CD4-positive, CD25-positive, alpha-beta regulatory T cell (primary cell): ENCODE measurements at regions not wholly inside any gene's neighbourhood (a gene's known extent, or its start where the extent isn't known, plus 50 kb on each side); places are given as distances from the start of the nearest gene placed in this dataset.
"Not testable (repeated sequence)": the region's sequence is repeated elsewhere in the genome, so short reads cannot be mapped to it uniquely, and the experiment has no call there.

Experiments
- ATAC-seq, 2 donors: fragments of 150-1000 bp; cut with Tn5 transposase; one replicate each; pipeline ENCODE4 v1.10.0; 2021; ENCODE audit warnings: low read depth in 2 of 2, moderate number of reproducible peaks in 2 of 2, moderate library complexity in 1 of 2
- DNase-seq, 3 donors: peaks; one replicate each; pipeline versions ENCODE4 v3.0.0 to v3.0.0-alpha.2; 2012 to 2022; ENCODE audit warnings: mixed read lengths in 1 of 3
- H3K27ac ChIP-seq: one replicate; pipeline ENCODE4 v1.7.0; 2013; ENCODE audit warnings: mild to moderate bottlenecking, low read length; ENCODE audit not compliant: insufficient read depth, poor library complexity, severe bottlenecking
- H3K27me3 ChIP-seq: one replicate; pipeline ENCODE4 v1.7.0; 2013; ENCODE audit warnings: low read length; ENCODE audit not compliant: control insufficient read depth, insufficient read depth
- H3K36me3 ChIP-seq: one replicate; pipeline ENCODE4 v1.7.0; 2013; ENCODE audit warnings: mild to moderate bottlenecking, low read length, moderate library complexity; ENCODE audit not compliant: control insufficient read depth, insufficient read depth
- H3K4me1 ChIP-seq: 2 replicates; pipeline ENCODE4 v1.7.0; 2013; ENCODE audit warnings: mild to moderate bottlenecking, low read length; ENCODE audit not compliant: insufficient read depth, control insufficient read depth, poor library complexity, severe bottlenecking
- H3K4me3 ChIP-seq: one replicate; pipeline ENCODE4 v1.7.0; 2013; ENCODE audit warnings: low read depth, mild to moderate bottlenecking, low read length, moderate library complexity
- H3K9me3 ChIP-seq, 2 experiments: 1 replicate in 1 of 2; 2 replicates in 1 of 2; pipeline ENCODE4 v1.7.0; 2013; ENCODE audit warnings: low read length in 2 of 2, mild to moderate bottlenecking in 1 of 2, moderate library complexity in 1 of 2; ENCODE audit not compliant: control insufficient read depth in 2 of 2
- H3K27ac Mint-ChIP-seq, 3 donors: one replicate each; pipeline ENCODE4 v1.8.0; 2020 to 2022; ENCODE audit warnings: mild to moderate bottlenecking in 3 of 3, mixed read lengths in 3 of 3, moderate library complexity in 2 of 3
- H3K27me3 Mint-ChIP-seq: one replicate; pipeline ENCODE4 v1.8.0; 2022; ENCODE audit warnings: mild to moderate bottlenecking, mixed read lengths
- H3K36me3 Mint-ChIP-seq: one replicate; pipeline ENCODE4 v1.8.0; 2020; ENCODE audit warnings: mixed read lengths
- H3K4me1 Mint-ChIP-seq, 4 donors: one replicate each; pipeline ENCODE4 v1.8.0; 2020 to 2022; ENCODE audit warnings: mixed read lengths in 4 of 4, mild to moderate bottlenecking in 1 of 4
- H3K4me3 Mint-ChIP-seq, 4 donors: one replicate each; pipeline ENCODE4 v1.8.0; 2020 to 2022; ENCODE audit warnings: mild to moderate bottlenecking in 4 of 4, mixed read lengths in 4 of 4, moderate library complexity in 3 of 4
- H3K9me3 Mint-ChIP-seq, 7 donors: one replicate each; pipeline ENCODE4 v1.8.0; 2020 to 2022; ENCODE audit warnings: mixed read lengths in 7 of 7, mild to moderate bottlenecking in 3 of 7, moderate library complexity in 2 of 7

GRCh38 chr16:10262377-10263132 lies 80.3 kb upstream of the GRIN2A start:
- Mint-ChIP-seq H3K27ac (no peak overlapping the region), H3K4me3 (no peak overlapping the region), H3K27me3 (peaks cover 5% of the 10 kb centered on the region), H3K4me1 (peaks cover 0 to 7% (median 4%) of the 10 kb centered on the region in 4 donors), H3K9me3 (no peaks in the 10 kb centered on the region), H3K36me3 (no peaks in the 10 kb centered on the region)
- Histone ChIP-seq H3K9me3 (no peaks in the 10 kb centered on the region), H3K27me3 (no peaks in the 10 kb centered on the region), H3K36me3 (no peaks in the 10 kb centered on the region), H3K4me3 (no peak overlapping the region), H3K4me1 (no peaks in the 10 kb centered on the region), H3K27ac (no peak overlapping the region)
- no peak for ATAC-seq
- no peak for DNase-seq

DNA sequence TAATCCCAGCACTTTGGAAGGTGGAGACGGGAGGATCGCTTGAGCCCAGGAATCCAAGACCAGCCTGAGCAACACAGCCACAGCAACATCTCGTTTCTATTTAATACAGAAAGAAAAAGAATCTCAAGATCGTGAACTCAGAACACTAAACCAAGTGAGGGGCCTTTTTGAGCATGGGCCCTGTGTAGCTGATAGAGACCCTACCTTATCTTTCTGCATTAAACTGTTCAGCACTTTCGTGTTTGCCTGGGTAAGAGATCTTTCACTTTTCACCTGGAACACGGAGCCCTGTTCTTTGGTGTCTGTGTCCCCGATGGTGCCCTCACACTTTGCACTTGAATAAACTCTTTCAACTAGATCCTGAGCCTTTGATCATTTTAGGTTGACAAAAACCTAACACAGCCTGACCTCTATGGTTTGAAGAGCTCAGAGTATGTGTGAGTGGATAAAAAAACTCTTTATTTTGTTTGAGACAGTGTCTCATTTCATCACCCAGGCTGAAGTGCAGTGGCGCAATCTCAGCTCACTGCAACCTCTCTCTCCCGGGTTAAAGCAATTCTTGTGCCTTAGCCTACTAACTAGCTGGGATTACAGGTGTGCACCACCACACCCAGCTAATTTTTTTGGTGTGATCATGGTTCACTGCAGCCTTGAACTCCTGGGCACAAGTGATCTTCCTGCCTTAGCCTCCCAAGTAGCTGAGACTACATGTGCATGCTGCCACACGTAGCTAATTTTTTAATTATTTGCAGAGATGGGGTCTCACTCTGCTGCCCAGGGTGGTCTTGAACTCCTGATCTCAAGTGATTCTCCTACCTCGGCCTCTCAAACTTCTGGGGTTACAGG lies 83.8 kb upstream of the GRIN2A start:
- H3K27ac ChIP-seq: no peak overlapping the region
- no peak overlapping the region for H3K4me3 ChIP-seq
- H3K27ac Mint-ChIP-seq: no peak overlapping the region
- peaks cover 0 to 4% (median 0%) of the 10 kb centered on the region in 7 donors for H3K9me3 Mint-ChIP-seq
- H3K4me1 ChIP-seq: no peaks in the 10 kb centered on the region
- no peaks in the 10 kb centered on the region for H3K36me3 Mint-ChIP-seq
- DNase-seq: peak in 1 of 3 donors; percentile 10
- H3K4me3 Mint-ChIP-seq: no peak overlapping the region
- peaks cover 0 to 7% (median 4%) of the 10 kb centered on the region in 4 donors for H3K4me1 Mint-ChIP-seq
- no peaks in the 10 kb centered on the region for H3K9me3 ChIP-seq
- no peak for ATAC-seq
- no peaks in the 10 kb centered on the region for H3K27me3 ChIP-seq
- peaks cover 1% of the 10 kb centered on the region for H3K27me3 Mint-ChIP-seq
- no peaks in the 10 kb centered on the region for H3K36me3 ChIP-seq

DNA sequence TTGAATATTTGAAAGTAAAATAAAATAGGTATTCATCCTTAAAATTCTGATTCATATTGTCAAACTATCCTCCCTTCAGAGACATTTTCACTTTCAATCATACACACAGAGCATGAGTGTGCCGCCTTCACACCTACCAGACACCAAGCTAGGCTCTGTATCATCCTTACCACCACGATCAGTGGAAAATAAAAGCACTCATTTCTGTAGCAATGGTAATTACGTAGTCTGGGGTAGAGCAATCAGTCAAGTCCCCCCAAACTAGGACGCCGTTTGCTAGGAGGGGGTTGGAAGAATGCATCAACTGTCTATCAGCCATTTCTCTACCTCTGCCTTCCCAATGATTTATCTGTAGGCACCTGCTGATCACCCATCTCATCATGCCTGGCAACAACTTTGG lies 84.6 kb upstream of the GRIN2A start:
- ATAC-seq (no peak), DNase-seq (peak in 1 of 3 donors; percentile 44)
- no peaks in the 10 kb centered on the region for H3K4me1 ChIP-seq
- no peaks in the 10 kb centered on the region for H3K36me3 ChIP-seq
- Mint-ChIP-seq H3K27ac (no peak overlapping the region), H3K4me1 (peaks cover 0 to 7% (median 4%) of the 10 kb centered on the region in 4 donors), H3K27me3 (no peaks in the 10 kb centered on the region), H3K36me3 (no peaks in the 10 kb centered on the region), H3K9me3 (peaks cover 0 to 4% (median 0%) of the 10 kb centered on the region in 7 donors), H3K4me3 (peak overlapping the region in 1 of 4 donors; percentile 10)
- H3K4me3 ChIP-seq: no peak overlapping the region
- H3K27ac ChIP-seq: no peak overlapping the region
- H3K9me3 ChIP-seq: no peaks in the 10 kb centered on the region
- no peaks in the 10 kb centered on the region for H3K27me3 ChIP-seq

- no peaks in the 10 kb centered on the region for H3K36me3 Mint-ChIP-seq
- DNase-seq: no peak
- peaks cover 0 to 8% (median 5%) of the 10 kb centered on the region in 4 donors for H3K4me1 Mint-ChIP-seq
- peaks cover 0 to 8% (median 0%) of the 10 kb centered on the region in 7 donors for H3K9me3 Mint-ChIP-seq
- no peaks in the 10 kb centered on the region for H3K27me3 Mint-ChIP-seq
- no peak overlapping the region for H3K27ac Mint-ChIP-seq
- no peak overlapping the region for H3K4me3 Mint-ChIP-seq
- H3K36me3 ChIP-seq: no peaks in the 10 kb centered on the region
- no peak overlapping the region for H3K4me3 ChIP-seq
- no peak overlapping the region for H3K27ac ChIP-seq
- H3K27me3 ChIP-seq: no peaks in the 10 kb centered on the region
- no peaks in the 10 kb centered on the region for H3K9me3 ChIP-seq
- no peak for ATAC-seq
- H3K4me1 ChIP-seq: no peaks in the 10 kb centered on the region
Observed at GRCh38 chr16:10269632-10270031, 87.4 kb upstream of the GRIN2A start.

GRCh38 chr16:10272250-10272854 lies 90.1 kb upstream of the GRIN2A start:
- H3K36me3 Mint-ChIP-seq, H3K4me3 ChIP-seq, H3K27me3 Mint-ChIP-seq, ATAC-seq, H3K27ac ChIP-seq, H3K27ac Mint-ChIP-seq, H3K36me3 ChIP-seq, H3K9me3 Mint-ChIP-seq, H3K4me1 ChIP-seq, H3K4me3 Mint-ChIP-seq, H3K27me3 ChIP-seq, H3K9me3 ChIP-seq, DNase-seq: not testable (repeated sequence)
- H3K4me1 Mint-ChIP-seq: peaks cover 0 to 14% (median 8%) of the 10 kb centered on the region in 4 donors

GRCh38 chr16:10275214-10275996 lies 93.2 kb upstream of the GRIN2A start:
- not testable (repeated sequence) for H3K4me1 ChIP-seq, H3K36me3 Mint-ChIP-seq, H3K4me3 ChIP-seq, H3K27me3 ChIP-seq, H3K36me3 ChIP-seq, H3K27me3 Mint-ChIP-seq, H3K27ac ChIP-seq, H3K4me3 Mint-ChIP-seq, H3K9me3 ChIP-seq
- Mint-ChIP-seq H3K4me1 (peaks cover 0 to 14% (median 8%) of the 10 kb centered on the region in 4 donors), H3K9me3 (peaks cover 0 to 16% (median 5%) of the 10 kb centered on the region in 7 donors), H3K27ac (peak overlapping the region; percentile 76 to 87 (median 82))
- peak in 1 of 3 donors; percentile 67 for DNase-seq
- ATAC-seq: peak in 1 of 2 donors; percentile 53

DNA sequence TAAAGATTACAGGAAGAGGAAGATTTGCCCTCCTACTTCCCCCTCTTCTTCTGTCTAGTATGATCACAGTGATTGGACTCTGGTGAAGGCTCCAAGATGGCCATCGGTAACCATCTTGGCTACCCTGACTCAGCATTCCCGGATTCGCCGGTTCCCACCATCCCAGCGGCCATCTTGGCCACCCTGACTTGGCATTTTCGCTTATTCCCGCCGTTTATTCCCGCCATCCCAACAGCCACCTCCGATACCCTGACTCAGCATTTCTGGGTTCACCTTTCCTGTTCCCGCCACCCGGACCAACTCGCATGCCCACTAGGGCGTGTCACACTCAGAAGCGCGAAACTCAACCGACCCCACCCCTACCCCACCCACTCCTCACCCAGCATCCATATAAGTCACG lies 95.4 kb upstream of the GRIN2A start:
- no peaks in the 10 kb centered on the region for H3K36me3 ChIP-seq
- H3K27ac Mint-ChIP-seq: no peak overlapping the region
- peaks cover 0 to 10% (median 5%) of the 10 kb centered on the region in 7 donors for H3K9me3 Mint-ChIP-seq
- H3K4me3 ChIP-seq: no peak overlapping the region
- H3K27ac ChIP-seq: no peak overlapping the region
- H3K9me3 ChIP-seq: no peaks in the 10 kb centered on the region
- H3K36me3 Mint-ChIP-seq: no peaks in the 10 kb centered on the region
- H3K4me3 Mint-ChIP-seq: no peak overlapping the region
- H3K27me3 ChIP-seq: no peaks in the 10 kb centered on the region
- peaks cover 9% of the 10 kb centered on the region for H3K4me1 ChIP-seq
- DNase-seq: no peak
- peaks cover 0 to 14% (median 8%) of the 10 kb centered on the region in 4 donors for H3K4me1 Mint-ChIP-seq
- no peak for ATAC-seq
- H3K27me3 Mint-ChIP-seq: no peaks in the 10 kb centered on the region
